Ovary (tissue), 1 donor: ENCODE measurements at regions not wholly inside any gene's neighbourhood (a gene's known extent, or its start where the extent isn't known, plus 50 kb on each side); places are given as distances from the start of the nearest gene placed in this dataset.

ENCODE experiments used
- EP300 ChIP-seq: sonication (generic); formaldehyde crosslinking; IDR thresholded peaks from one replicate; pipeline ENCODE4 v1.6.1; 2017; ENCODE audit warnings: antibody characterized with exemption
- POLR2A ChIP-seq: fragments of 450-650 bp; IDR thresholded peaks from one replicate; pipeline ENCODE4 v1.6.1; 2017; ENCODE audit warnings: antibody characterized with exemption, mild to moderate bottlenecking, moderate library complexity

GRCh38 chr6:117195728-117196127 lies 69.6 kb upstream of the VGLL2 start:
- no peak for TF ChIP-seq POLR2A
- TF ChIP-seq EP300: no peak
